ENCODE measurements at regions not wholly inside any gene's neighbourhood (a gene's known extent, or its start where the extent isn't known, plus 50 kb on each side); places are given as distances from the start of the nearest gene placed in this dataset.

DNA sequence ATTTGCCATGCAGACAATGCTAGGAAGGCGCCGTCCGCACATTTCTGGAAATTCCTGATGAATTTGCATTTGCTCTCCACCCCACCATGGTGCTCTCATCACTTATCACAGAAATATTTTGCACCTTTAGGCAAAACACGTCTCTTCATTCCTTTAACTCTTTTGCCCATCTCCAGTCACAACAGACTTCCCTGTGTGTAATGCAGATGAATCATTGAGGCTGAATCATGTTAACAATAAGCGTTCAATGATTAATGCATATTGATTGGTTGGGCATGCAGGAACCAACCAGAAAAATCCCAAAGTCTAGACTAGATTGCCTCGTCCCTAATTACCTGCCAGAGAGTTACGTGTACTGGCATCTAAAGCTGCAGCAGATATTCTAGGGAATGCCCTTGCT is 80.0 kb upstream of the ATXN1 start:
- H3K4me3 ChIP-seq (ENCODE audit: low read depth, low read length, poor library complexity, severe bottlenecking): no peak overlapping the region
- no peak overlapping the region for H3K27ac ChIP-seq (ENCODE audit: low read depth, low read length, poor library complexity, severe bottlenecking)
- no peak for DNase-seq (ENCODE audit: low spot score)
- TF ChIP-seq EZH2 (IDR thresholded peaks at IDR 0.05; ENCODE audit: borderline replicate concordance, low read depth, low read length, poor library complexity, severe bottlenecking): no peak
- TF ChIP-seq, protein P1, sequence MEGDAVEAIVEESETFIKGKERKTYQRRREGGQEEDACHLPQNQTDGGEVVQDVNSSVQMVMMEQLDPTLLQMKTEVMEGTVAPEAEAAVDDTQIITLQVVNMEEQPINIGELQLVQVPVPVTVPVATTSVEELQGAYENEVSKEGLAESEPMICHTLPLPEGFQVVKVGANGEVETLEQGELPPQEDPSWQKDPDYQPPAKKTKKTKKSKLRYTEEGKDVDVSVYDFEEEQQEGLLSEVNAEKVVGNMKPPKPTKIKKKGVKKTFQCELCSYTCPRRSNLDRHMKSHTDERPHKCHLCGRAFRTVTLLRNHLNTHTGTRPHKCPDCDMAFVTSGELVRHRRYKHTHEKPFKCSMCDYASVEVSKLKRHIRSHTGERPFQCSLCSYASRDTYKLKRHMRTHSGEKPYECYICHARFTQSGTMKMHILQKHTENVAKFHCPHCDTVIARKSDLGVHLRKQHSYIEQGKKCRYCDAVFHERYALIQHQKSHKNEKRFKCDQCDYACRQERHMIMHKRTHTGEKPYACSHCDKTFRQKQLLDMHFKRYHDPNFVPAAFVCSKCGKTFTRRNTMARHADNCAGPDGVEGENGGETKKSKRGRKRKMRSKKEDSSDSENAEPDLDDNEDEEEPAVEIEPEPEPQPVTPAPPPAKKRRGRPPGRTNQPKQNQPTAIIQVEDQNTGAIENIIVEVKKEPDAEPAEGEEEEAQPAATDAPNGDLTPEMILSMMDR (conservative IDR thresholded peaks at IDR 0.05; ENCODE audit: low read depth, low read length): no peak
- CTCF ChIA-PET: no interaction called here
- intact Hi-C loops (cut with micrococcal nuclease; ENCODE audit: unreplicated experiment): no loop called here
- peaks cover 19% of the 10 kb centered on the region for H3K4me1 ChIP-seq (ENCODE audit: insufficient read depth, low read length, poor library complexity, severe bottlenecking)
- POLR2A ChIA-PET (ENCODE audit: low non-redundant PET): no interaction called here
- no peaks in the 10 kb centered on the region for H3K9me3 ChIP-seq (ENCODE audit: low read depth, low read length, poor library complexity, severe bottlenecking)
- BruUV-seq (replicated peaks): no TSS peak
- H3K36me3 ChIP-seq (ENCODE audit: insufficient read depth, low read length, poor library complexity, severe bottlenecking): no peaks in the 10 kb centered on the region
- no peaks in the 10 kb centered on the region for H3K27me3 ChIP-seq (replicated peaks; ENCODE audit: insufficient read depth, low read depth, low read length, poor library complexity)

DNA sequence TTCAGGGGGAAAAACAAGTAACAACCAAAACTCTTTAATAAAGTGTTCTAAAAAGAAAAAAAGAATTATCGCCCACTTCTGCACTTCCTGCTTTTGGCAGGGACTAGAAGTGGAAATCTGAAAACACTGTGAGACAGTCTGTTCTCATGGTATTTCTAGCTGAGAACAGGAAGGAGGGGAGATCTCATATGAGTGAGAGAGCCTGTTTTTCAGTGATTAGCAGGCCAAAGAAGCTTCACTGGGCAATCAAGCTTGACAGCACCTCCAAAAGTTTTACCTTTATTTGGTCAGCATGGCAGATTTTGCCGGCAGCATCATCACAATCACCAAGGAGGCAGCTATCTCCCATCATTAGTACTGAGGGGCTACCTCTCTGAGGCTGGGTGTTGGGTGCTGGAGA is 79.5 kb upstream of the ATXN1 start:
- Histone ChIP-seq H3K4me3 (ENCODE audit: low read depth, low read length, poor library complexity, severe bottlenecking) (no peak overlapping the region), H3K27ac (ENCODE audit: low read depth, low read length, poor library complexity, severe bottlenecking) (no peak overlapping the region), H3K36me3 (ENCODE audit: insufficient read depth, low read length, poor library complexity, severe bottlenecking) (no peaks in the 10 kb centered on the region), H3K4me1 (ENCODE audit: insufficient read depth, low read length, poor library complexity, severe bottlenecking) (peaks cover 19% of the 10 kb centered on the region), H3K9me3 (ENCODE audit: low read depth, low read length, poor library complexity, severe bottlenecking) (no peaks in the 10 kb centered on the region), H3K27me3 (replicated peaks; ENCODE audit: insufficient read depth, low read depth, low read length, poor library complexity) (no peaks in the 10 kb centered on the region)
- DNase-seq (ENCODE audit: low spot score): no peak
- intact Hi-C loops (cut with micrococcal nuclease; ENCODE audit: unreplicated experiment): no loop called here
- BruUV-seq (replicated peaks): no TSS peak
- TF ChIP-seq, protein P1 (conservative IDR thresholded peaks at IDR 0.05; ENCODE audit: low read depth, low read length): no peak
- TF ChIP-seq EZH2 (IDR thresholded peaks at IDR 0.05; ENCODE audit: borderline replicate concordance, low read depth, low read length, poor library complexity, severe bottlenecking): no peak
- ChIA-PET CTCF (no interaction called here), POLR2A (ENCODE audit: low non-redundant PET) (no interaction called here)

- intact Hi-C loops (cut with micrococcal nuclease; ENCODE audit: unreplicated experiment): no loop called here
- no peaks in the 10 kb centered on the region for H3K36me3 ChIP-seq (ENCODE audit: insufficient read depth, low read length, poor library complexity, severe bottlenecking)
- peak; percentile 59 for DNase-seq (ENCODE audit: low spot score)
- CTCF ChIA-PET: no interaction called here
- H3K27me3 ChIP-seq (replicated peaks; ENCODE audit: insufficient read depth, low read depth, low read length, poor library complexity): no peaks in the 10 kb centered on the region
- no peaks in the 10 kb centered on the region for H3K9me3 ChIP-seq (ENCODE audit: low read depth, low read length, poor library complexity, severe bottlenecking)
- POLR2A ChIA-PET (ENCODE audit: low non-redundant PET): interaction anchor here (0.6 kb wide), 1 partner anchor 26 kb away, joined by 3 read pairs; no protein-coding TSS in a partner anchor
- H3K4me3 ChIP-seq (ENCODE audit: low read depth, low read length, poor library complexity, severe bottlenecking): no peak overlapping the region
- BruUV-seq (replicated peaks): no TSS peak
- TF ChIP-seq EZH2 (IDR thresholded peaks at IDR 0.05; ENCODE audit: borderline replicate concordance, low read depth, low read length, poor library complexity, severe bottlenecking): no peak
- TF ChIP-seq, protein P1 (conservative IDR thresholded peaks at IDR 0.05; ENCODE audit: low read depth, low read length): no peak
- no peak overlapping the region for H3K27ac ChIP-seq (ENCODE audit: low read depth, low read length, poor library complexity, severe bottlenecking)
- H3K4me1 ChIP-seq (ENCODE audit: insufficient read depth, low read length, poor library complexity, severe bottlenecking): peaks cover 19% of the 10 kb centered on the region
Observed at GRCh38 chr6:16840291-16840690, 79.0 kb upstream of the ATXN1 start.
